ENCODE measurements at regions not wholly inside any gene's neighbourhood (a gene's known extent, or its start where the extent isn't known, plus 50 kb on each side); places are given as distances from the start of the nearest gene placed in this dataset.

DNA sequence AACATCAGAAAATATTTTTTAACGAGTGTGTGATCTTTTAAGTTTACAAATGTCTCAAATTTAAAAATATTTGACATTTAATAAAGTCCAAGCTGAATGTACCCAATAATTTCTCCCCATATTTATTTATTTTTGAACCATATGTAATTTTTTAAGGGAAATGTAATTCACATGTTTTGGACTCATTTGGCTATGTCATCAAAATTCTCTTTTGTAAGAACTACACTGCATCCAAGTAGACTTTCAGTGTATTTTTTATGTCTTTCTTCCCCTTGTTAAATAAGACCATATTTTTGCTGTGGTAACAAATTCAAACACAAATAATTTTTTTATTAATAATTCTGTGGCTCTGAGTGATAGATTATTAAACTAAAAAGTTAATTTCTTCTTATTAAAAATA, 365.2 kb downstream of the CD109 start:
- TF ChIP-seq CTCF (conservative IDR thresholded peaks at IDR 0.05; ENCODE audit: low read depth in 2 of 2) (no peak), EZH2 (IDR thresholded peaks at IDR 0.05; ENCODE audit: low read depth, unreplicated experiment) (no peak), POLR2AphosphoS5 (IDR thresholded peaks at IDR 0.05; ENCODE audit: low read depth) (no peak), EZH2phosphoT487 (IDR thresholded peaks at IDR 0.05; ENCODE audit: unreplicated experiment) (no peak), STAT1 (IDR thresholded peaks at IDR 0.05; ENCODE audit: unreplicated experiment) (no peak)
- TF ChIP-seq, protein P1, sequence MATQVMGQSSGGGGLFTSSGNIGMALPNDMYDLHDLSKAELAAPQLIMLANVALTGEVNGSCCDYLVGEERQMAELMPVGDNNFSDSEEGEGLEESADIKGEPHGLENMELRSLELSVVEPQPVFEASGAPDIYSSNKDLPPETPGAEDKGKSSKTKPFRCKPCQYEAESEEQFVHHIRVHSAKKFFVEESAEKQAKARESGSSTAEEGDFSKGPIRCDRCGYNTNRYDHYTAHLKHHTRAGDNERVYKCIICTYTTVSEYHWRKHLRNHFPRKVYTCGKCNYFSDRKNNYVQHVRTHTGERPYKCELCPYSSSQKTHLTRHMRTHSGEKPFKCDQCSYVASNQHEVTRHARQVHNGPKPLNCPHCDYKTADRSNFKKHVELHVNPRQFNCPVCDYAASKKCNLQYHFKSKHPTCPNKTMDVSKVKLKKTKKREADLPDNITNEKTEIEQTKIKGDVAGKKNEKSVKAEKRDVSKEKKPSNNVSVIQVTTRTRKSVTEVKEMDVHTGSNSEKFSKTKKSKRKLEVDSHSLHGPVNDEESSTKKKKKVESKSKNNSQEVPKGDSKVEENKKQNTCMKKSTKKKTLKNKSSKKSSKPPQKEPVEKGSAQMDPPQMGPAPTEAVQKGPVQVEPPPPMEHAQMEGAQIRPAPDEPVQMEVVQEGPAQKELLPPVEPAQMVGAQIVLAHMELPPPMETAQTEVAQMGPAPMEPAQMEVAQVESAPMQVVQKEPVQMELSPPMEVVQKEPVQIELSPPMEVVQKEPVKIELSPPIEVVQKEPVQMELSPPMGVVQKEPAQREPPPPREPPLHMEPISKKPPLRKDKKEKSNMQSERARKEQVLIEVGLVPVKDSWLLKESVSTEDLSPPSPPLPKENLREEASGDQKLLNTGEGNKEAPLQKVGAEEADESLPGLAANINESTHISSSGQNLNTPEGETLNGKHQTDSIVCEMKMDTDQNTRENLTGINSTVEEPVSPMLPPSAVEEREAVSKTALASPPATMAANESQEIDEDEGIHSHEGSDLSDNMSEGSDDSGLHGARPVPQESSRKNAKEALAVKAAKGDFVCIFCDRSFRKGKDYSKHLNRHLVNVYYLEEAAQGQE (IDR thresholded peaks at IDR 0.05; ENCODE audit: unreplicated experiment), result no peak

Data from GM23338 (cell line).